GM19239 (cell line): ENCODE measurements at regions not wholly inside any gene's neighbourhood (a gene's known extent, or its start where the extent isn't known, plus 50 kb on each side); places are given as distances from the start of the nearest gene placed in this dataset.
"Not testable (repeated sequence)": the region's sequence is repeated elsewhere in the genome, so short reads cannot be mapped to it uniquely, and the experiment has no call there.

Experiments used
- DNase-seq: peaks from one replicate; pipeline ENCODE4 v3.0.0; 2011; ENCODE audit warnings: low spot score; ENCODE audit not compliant: insufficient read length
- FAIRE-seq: peaks from 2 replicates; lab custom pipeline; 2011; peaks lifted over from hg19 to GRCh38; lab: Jason Lieb, UNC

GRCh38 chr5:131107128-131107527, 57.9 kb downstream of the HINT1 start:
- DNase-seq: no peak
- FAIRE-seq: no peak

GRCh38 chr5:131104169-131104808, 60.8 kb downstream of the HINT1 start:
- DNase-seq (no peak), FAIRE-seq (peak; percentile 42)

GRCh38 chr5:131096774-131097710, 68.0 kb downstream of the HINT1 start:
- FAIRE-seq (no peak), DNase-seq (no peak)

- not testable (repeated sequence) for DNase-seq, FAIRE-seq
Observed at GRCh38 chr5:131095561-131095960, 69.5 kb downstream of the HINT1 start.

GRCh38 chr5:131084436-131084835, 80.6 kb downstream of the HINT1 start:
- no peak for FAIRE-seq
- DNase-seq: no peak

- no peak for FAIRE-seq
- DNase-seq: no peak
Observed at GRCh38 chr5:131081913-131082488, 83.1 kb downstream of the HINT1 start.

GRCh38 chr5:131081374-131081773, 83.7 kb downstream of the HINT1 start:
- FAIRE-seq (no peak), DNase-seq (no peak)

GRCh38 chr5:131079232-131079631, 85.8 kb downstream of the HINT1 start:
- no peak for FAIRE-seq
- DNase-seq: no peak

GRCh38 chr5:131068893-131069643, 96.0 kb downstream of the HINT1 start:
- DNase-seq (peak; percentile 44), FAIRE-seq (peak; percentile 82)

- FAIRE-seq: no peak
- no peak for DNase-seq
Observed at GRCh38 chr5:131068076-131068475, 97.0 kb downstream of the HINT1 start.

- no peak for DNase-seq
- FAIRE-seq: no peak
Observed at GRCh38 chr5:131067636-131068035, 97.4 kb downstream of the HINT1 start.

- DNase-seq (no peak), FAIRE-seq (peak; percentile 63)
Observed at GRCh38 chr5:131064669-131065371, 100.2 kb downstream of the HINT1 start.

- DNase-seq (no peak), FAIRE-seq (no peak)
Observed at GRCh38 chr5:131042021-131042789, 122.9 kb downstream of the HINT1 start.

GRCh38 chr5:131023498-131023865, 141.6 kb downstream of the HINT1 start:
- FAIRE-seq (no peak), DNase-seq (no peak)

GRCh38 chr5:131022811-131023497, 142.1 kb downstream of the HINT1 start:
- FAIRE-seq (no peak), DNase-seq (no peak)

- DNase-seq (no peak), FAIRE-seq (no peak)
Observed at GRCh38 chr5:131021646-131022045, 143.4 kb downstream of the HINT1 start.

GRCh38 chr5:131019601-131020315, 145.3 kb downstream of the HINT1 start:
- DNase-seq (no peak), FAIRE-seq (no peak)

GRCh38 chr5:131019111-131019510, 145.9 kb downstream of the HINT1 start:
- FAIRE-seq: no peak
- no peak for DNase-seq
